NCI-H2107 treated with DMSO at 0.1 percent for 48 hours (cell line): ENCODE measurements at regions not wholly inside any gene's neighbourhood (a gene's known extent, or its start where the extent isn't known, plus 50 kb on each side); places are given as distances from the start of the nearest gene placed in this dataset.
"Not testable (repeated sequence)": the region's sequence is repeated elsewhere in the genome, so short reads cannot be mapped to it uniquely, and the experiment has no call there.

Source experiments
- DNase-seq: peaks from one replicate; lab custom pipeline; 2025; ENCODE audit not compliant: unreplicated experiment; lab: John Stamatoyannopoulos, UW

GRCh38 chr12:94916663-94917062, 86.8 kb downstream of the NDUFA12 start:
- DNase-seq: no peak

GRCh38 chr12:94909663-94910062, 93.8 kb downstream of the NDUFA12 start:
- DNase-seq: no peak

- DNase-seq: not testable (repeated sequence)
Observed at GRCh38 chr12:94905749-94906148, 97.7 kb downstream of the NDUFA12 start.

GRCh38 chr12:94900496-94900895, 103.0 kb downstream of the NDUFA12 start:
- no peak for DNase-seq

- no peak for DNase-seq
Observed at GRCh38 chr12:94898388-94898787, 105.1 kb downstream of the NDUFA12 start.

GRCh38 chr12:94892544-94893267, 110.8 kb downstream of the NDUFA12 start:
- no peak for DNase-seq

GRCh38 chr12:94889445-94890210, 113.9 kb downstream of the NDUFA12 start:
- DNase-seq: no peak

GRCh38 chr12:94879542-94879941, 124.0 kb downstream of the NDUFA12 start:
- DNase-seq: no peak

- DNase-seq: peak; percentile 78
Observed at GRCh38 chr12:94875525-94875924, 128.0 kb downstream of the NDUFA12 start.

- DNase-seq: no peak
Observed at GRCh38 chr12:94874518-94875302, 128.8 kb downstream of the NDUFA12 start.

- DNase-seq: no peak
Observed at GRCh38 chr12:94873734-94874517, 129.6 kb downstream of the NDUFA12 start.

GRCh38 chr12:94872971-94873733, 130.3 kb downstream of the NDUFA12 start:
- DNase-seq: no peak

- no peak for DNase-seq
Observed at GRCh38 chr12:94872671-94872970, 130.9 kb downstream of the NDUFA12 start.

- no peak for DNase-seq
Observed at GRCh38 chr12:94872007-94872653, 131.4 kb downstream of the NDUFA12 start.

GRCh38 chr12:94870511-94870910, 133.0 kb downstream of the NDUFA12 start:
- DNase-seq: no peak

GRCh38 chr12:94868161-94868560, 135.3 kb downstream of the NDUFA12 start:
- DNase-seq: no peak

GRCh38 chr12:94867066-94867855, 136.2 kb downstream of the NDUFA12 start:
- no peak for DNase-seq

GRCh38 chr12:94864987-94865386, 138.5 kb downstream of the NDUFA12 start:
- no peak for DNase-seq
